Fibroblast of lung (primary cell): ENCODE measurements at regions not wholly inside any gene's neighbourhood (a gene's known extent, or its start where the extent isn't known, plus 50 kb on each side); places are given as distances from the start of the nearest gene placed in this dataset.

ENCODE experiments used
- EZH2 ChIP-seq: IDR thresholded peaks from 2 replicates; pipeline ENCODE4 v1.5.1; 2012; ENCODE audit warnings: low read length, control low read depth, mild to moderate bottlenecking; ENCODE audit errors: missing control alignments
- TF ChIP-seq, protein P1 (sequence below), 2 donors: IDR thresholded peaks in 1 of 2; conservative IDR thresholded peaks in 1 of 2; 1 replicate in 1 of 2; 2 replicates in 1 of 2; pipeline ENCODE4 v1.5.1; 2011 to 2012; ENCODE audit warnings: low read length in 2 of 2, control low read depth in 1 of 2, inconsistent platforms in 1 of 2, low read depth in 1 of 2, mild to moderate bottlenecking in 1 of 2

DNA sequence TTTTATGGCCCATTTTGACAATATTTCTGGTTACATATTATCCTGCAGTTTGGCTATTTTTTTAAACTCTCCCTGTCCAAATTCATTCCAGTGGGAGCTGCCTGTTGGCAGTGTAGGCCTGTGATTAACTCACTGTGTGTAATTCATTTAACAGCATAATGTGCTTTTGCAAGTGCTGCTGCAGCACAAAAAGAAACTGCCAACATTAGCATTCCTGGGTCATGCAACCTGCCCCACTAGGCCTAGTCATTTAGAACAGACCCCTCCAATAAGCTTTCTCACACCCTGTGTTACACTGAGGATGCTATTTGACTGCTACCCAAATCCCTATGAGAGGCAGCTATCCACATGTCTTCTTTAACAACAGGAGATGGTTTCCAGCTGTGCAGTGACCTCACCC lies 251.2 kb upstream of the UBE2E2 start:
- TF ChIP-seq, protein P1, sequence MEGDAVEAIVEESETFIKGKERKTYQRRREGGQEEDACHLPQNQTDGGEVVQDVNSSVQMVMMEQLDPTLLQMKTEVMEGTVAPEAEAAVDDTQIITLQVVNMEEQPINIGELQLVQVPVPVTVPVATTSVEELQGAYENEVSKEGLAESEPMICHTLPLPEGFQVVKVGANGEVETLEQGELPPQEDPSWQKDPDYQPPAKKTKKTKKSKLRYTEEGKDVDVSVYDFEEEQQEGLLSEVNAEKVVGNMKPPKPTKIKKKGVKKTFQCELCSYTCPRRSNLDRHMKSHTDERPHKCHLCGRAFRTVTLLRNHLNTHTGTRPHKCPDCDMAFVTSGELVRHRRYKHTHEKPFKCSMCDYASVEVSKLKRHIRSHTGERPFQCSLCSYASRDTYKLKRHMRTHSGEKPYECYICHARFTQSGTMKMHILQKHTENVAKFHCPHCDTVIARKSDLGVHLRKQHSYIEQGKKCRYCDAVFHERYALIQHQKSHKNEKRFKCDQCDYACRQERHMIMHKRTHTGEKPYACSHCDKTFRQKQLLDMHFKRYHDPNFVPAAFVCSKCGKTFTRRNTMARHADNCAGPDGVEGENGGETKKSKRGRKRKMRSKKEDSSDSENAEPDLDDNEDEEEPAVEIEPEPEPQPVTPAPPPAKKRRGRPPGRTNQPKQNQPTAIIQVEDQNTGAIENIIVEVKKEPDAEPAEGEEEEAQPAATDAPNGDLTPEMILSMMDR (conservative IDR thresholded peaks at IDR 0.05 in 1 of 2, IDR thresholded peaks at IDR 0.05 in 1 of 2; ENCODE audit: low read depth in 1 of 2, low read length in 2 of 2), result no peak
- TF ChIP-seq EZH2, result no peak
